Left lung (tissue), 4 donors: ENCODE measurements at regions not wholly inside any gene's neighbourhood (a gene's known extent, or its start where the extent isn't known, plus 50 kb on each side); places are given as distances from the start of the nearest gene placed in this dataset.
A peak's percentile ranks its signal among the peaks of the same experiment; 100 is the strongest.

Experiments
- ATAC-seq: fragments of 200-7000 bp; cut with Tn5 transposase; one replicate; pipeline ENCODE4 v1.9.1; 2020; ENCODE audit warnings: moderate library complexity
- DNase-seq, 4 donors: peaks; one replicate each; pipeline ENCODE4 v3.0.0-alpha.2; 2013 to 2020
- H3K27ac ChIP-seq, 2 donors: fragments of 200-600 bp; sonication (generic) in 1 of 2; one replicate each; pipeline versions ENCODE4 v1.5.0 to v1.8.0; 2020 to 2021
- H3K27me3 ChIP-seq, 2 donors: fragments of 200-600 bp; sonication (generic) in 1 of 2; one replicate each; pipeline versions ENCODE4 v1.5.0 to v1.8.0; 2020 to 2021
- H3K36me3 ChIP-seq, 2 donors: fragments of 200-600 bp; sonication (generic) in 1 of 2; one replicate each; pipeline versions ENCODE4 v1.5.0 to v1.8.0; 2020 to 2021
- H3K4me1 ChIP-seq, 2 donors: fragments of 200-600 bp; one replicate each; pipeline ENCODE4 v1.8.0; 2021
- H3K4me3 ChIP-seq, 2 donors: fragments of 200-600 bp; sonication (generic) in 1 of 2; one replicate each; pipeline versions ENCODE4 v1.5.0 to v1.8.0; 2020 to 2021; ENCODE audit warnings: mild to moderate bottlenecking in 1 of 2
- H3K9me3 ChIP-seq, 2 donors: fragments of 200-600 bp; sonication (generic) in 1 of 2; one replicate each; pipeline versions ENCODE4 v1.5.0 to v1.8.0; 2020 to 2021
- CTCF ChIP-seq, 2 donors: fragments of 200-600 bp; sonication (generic) in 1 of 2; IDR thresholded peaks; one replicate each; pipeline versions ENCODE4 v1.5.0 to v1.8.0; 2021; ENCODE audit warnings: antibody characterized with exemption in 2 of 2
- intact Hi-C, 2 donors: fragments of 100-400 bp; cut with DNase I; formaldehyde crosslinking; loops; one replicate each; pipeline versions ENCODE4 v1.11.2 to v1.14.2; 2022
- donor health status: DM: no; HTN: yes; CAD: no.
- donor health status: DM: no; HTN: no; CAD: no.

GRCh38 chr7:123279949-123280348 is 80.2 kb upstream of the SLC13A1 start:
- H3K9me3 ChIP-seq, result no peaks in the 10 kb centered on the region
- no peak overlapping the region for H3K4me3 ChIP-seq
- intact Hi-C loops, result no loop called here
- no peak overlapping the region for H3K27ac ChIP-seq
- DNase-seq (no peak), ATAC-seq (no peak)
- TF ChIP-seq CTCF (IDR thresholded peaks at IDR 0.05), result no peak
- H3K36me3 ChIP-seq, result no peaks in the 10 kb centered on the region
- H3K27me3 ChIP-seq, result no peaks in the 10 kb centered on the region
- H3K4me1 ChIP-seq, result no peaks in the 10 kb centered on the region

- no peak overlapping the region for H3K27ac ChIP-seq
- peak in 1 of 4 donors; percentile 2 for DNase-seq
- no peak for TF ChIP-seq CTCF (IDR thresholded peaks at IDR 0.05)
- no peaks in the 10 kb centered on the region for H3K27me3 ChIP-seq
- no peaks in the 10 kb centered on the region for H3K36me3 ChIP-seq
- no peaks in the 10 kb centered on the region for H3K9me3 ChIP-seq
- intact Hi-C loops, result no loop called here
- no peaks in the 10 kb centered on the region for H3K4me1 ChIP-seq
- no peak for ATAC-seq
- no peak overlapping the region for H3K4me3 ChIP-seq
These were observed 75.4 kb upstream of the SLC13A1 start for GRCh38 chr7:123275036-123275753.

GRCh38 chr7:123273185-123273584 is 73.4 kb upstream of the SLC13A1 start:
- Histone ChIP-seq H3K27ac (no peak overlapping the region), H3K36me3 (no peaks in the 10 kb centered on the region), H3K4me3 (no peak overlapping the region), H3K4me1 (no peaks in the 10 kb centered on the region), H3K27me3 (no peaks in the 10 kb centered on the region), H3K9me3 (no peaks in the 10 kb centered on the region)
- intact Hi-C loops, result no loop called here
- DNase-seq (no peak), ATAC-seq (no peak)
- no peak for TF ChIP-seq CTCF (IDR thresholded peaks at IDR 0.05)

GRCh38 chr7:123271856-123272255 is 72.1 kb upstream of the SLC13A1 start:
- Histone ChIP-seq H3K36me3 (no peaks in the 10 kb centered on the region), H3K9me3 (no peaks in the 10 kb centered on the region), H3K27ac (no peak overlapping the region), H3K4me1 (no peaks in the 10 kb centered on the region), H3K4me3 (no peak overlapping the region), H3K27me3 (no peaks in the 10 kb centered on the region)
- no peak for TF ChIP-seq CTCF (IDR thresholded peaks at IDR 0.05)
- intact Hi-C loops, result no loop called here
- DNase-seq, result no peak
- no peak for ATAC-seq

GRCh38 chr7:123271231-123271630 is 71.5 kb upstream of the SLC13A1 start:
- Histone ChIP-seq H3K36me3 (no peaks in the 10 kb centered on the region), H3K9me3 (no peaks in the 10 kb centered on the region), H3K4me1 (no peaks in the 10 kb centered on the region), H3K4me3 (no peak overlapping the region), H3K27me3 (no peaks in the 10 kb centered on the region), H3K27ac (no peak overlapping the region)
- ATAC-seq (no peak), DNase-seq (no peak)
- intact Hi-C loops, result no loop called here
- no peak for TF ChIP-seq CTCF (IDR thresholded peaks at IDR 0.05)
